H9 (cell line): ENCODE measurements at regions not wholly inside any gene's neighbourhood (a gene's known extent, or its start where the extent isn't known, plus 50 kb on each side); places are given as distances from the start of the nearest gene placed in this dataset.

Experiments
- DNase-seq: peaks from one replicate; pipeline ENCODE4 v3.0.0-alpha.2; 2017
- H2AFZ ChIP-seq: one replicate; pipeline ENCODE4 v1.6.1; 2013; ENCODE audit warnings: mild to moderate bottlenecking, low read length, control low read depth, moderate library complexity
- H2AK5ac ChIP-seq: 2 replicates; pipeline ENCODE4 v1.6.1; 2013; ENCODE audit warnings: low read length, control low read depth, mixed read lengths; ENCODE audit not compliant: insufficient read length
- H2BK120ac ChIP-seq: one replicate; pipeline ENCODE4 v1.6.1; 2013; ENCODE audit warnings: low read depth, mild to moderate bottlenecking, low read length, control low read depth, inconsistent platforms; ENCODE audit not compliant: poor library complexity, severe bottlenecking
- H2BK12ac ChIP-seq: 2 replicates; pipeline ENCODE4 v1.6.1; 2013; ENCODE audit warnings: low read length, control low read depth, mixed read lengths, low read depth; ENCODE audit not compliant: insufficient read length
- H2BK15ac ChIP-seq: 2 replicates; pipeline ENCODE4 v1.6.1; 2013; ENCODE audit warnings: low read depth, low read length, control low read depth
- H2BK20ac ChIP-seq: one replicate; pipeline ENCODE4 v1.6.1; 2013; ENCODE audit warnings: low read depth, mild to moderate bottlenecking, low read length, control low read depth, inconsistent platforms; ENCODE audit not compliant: poor library complexity, severe bottlenecking
- H2BK5ac ChIP-seq: 2 replicates; pipeline ENCODE4 v1.6.1; 2013; ENCODE audit warnings: low read length, control low read depth, mixed read lengths; ENCODE audit not compliant: insufficient read length
- H3K14ac ChIP-seq: 2 replicates; pipeline ENCODE4 v1.6.1; 2013; ENCODE audit warnings: low read length, control low read depth; ENCODE audit not compliant: insufficient read depth
- H3K18ac ChIP-seq: 2 replicates; pipeline ENCODE4 v1.6.1; 2013; ENCODE audit warnings: low read depth, mild to moderate bottlenecking, mixed read lengths, low read length, control low read depth; ENCODE audit not compliant: insufficient read length
- H3K23ac ChIP-seq: 2 replicates; pipeline ENCODE4 v1.6.1; 2013; ENCODE audit warnings: low read length, control low read depth, mixed read lengths, low read depth; ENCODE audit not compliant: insufficient read length
- H3K23me2 ChIP-seq: 2 replicates; pipeline ENCODE4 v1.6.1; 2013; ENCODE audit warnings: low read depth, mild to moderate bottlenecking, mixed read lengths, low read length, control low read depth; ENCODE audit not compliant: insufficient read length, poor library complexity, severe bottlenecking
- H3K27ac ChIP-seq: 2 replicates; pipeline ENCODE4 v1.5.1; 2013; ENCODE audit warnings: low read length, control low read depth, mixed read lengths, low read depth; ENCODE audit not compliant: insufficient read length
- H3K27me3 ChIP-seq: 2 replicates; pipeline ENCODE4 v1.6.1; 2013; ENCODE audit warnings: low read length, control low read depth, inconsistent platforms; ENCODE audit not compliant: insufficient read depth
- H3K4ac ChIP-seq: 2 replicates; pipeline ENCODE4 v1.6.1; 2013; ENCODE audit warnings: low read depth, mild to moderate bottlenecking, control low read depth, inconsistent platforms, low read length, moderate library complexity
- H3K4me1 ChIP-seq: 2 replicates; pipeline ENCODE4 v1.6.1; 2013; ENCODE audit warnings: low read length, control low read depth, inconsistent platforms; ENCODE audit not compliant: insufficient read depth
- H3K4me2 ChIP-seq: 2 replicates; pipeline ENCODE4 v1.6.1; 2013; ENCODE audit warnings: low read length, control low read depth, mixed read lengths; ENCODE audit not compliant: insufficient read length, insufficient read depth
- H3K56ac ChIP-seq: 2 replicates; pipeline ENCODE4 v1.6.1; 2013; ENCODE audit warnings: low read depth, mild to moderate bottlenecking, mixed read lengths, low read length, control low read depth; ENCODE audit not compliant: insufficient read length
- H3K79me1 ChIP-seq: 2 replicates; pipeline ENCODE4 v1.6.1; 2013; ENCODE audit warnings: low read depth, mild to moderate bottlenecking, moderate library complexity, low read length, control low read depth, inconsistent platforms; ENCODE audit not compliant: insufficient read depth, poor library complexity, severe bottlenecking
- H3K79me2 ChIP-seq: 2 replicates; pipeline ENCODE4 v1.6.1; 2013; ENCODE audit warnings: low read length, control low read depth, inconsistent platforms; ENCODE audit not compliant: insufficient read depth
- H3K9ac ChIP-seq: 2 replicates; pipeline ENCODE4 v1.6.1; 2013; ENCODE audit warnings: low read length, control low read depth, mixed read lengths; ENCODE audit not compliant: insufficient read length; ENCODE audit errors: extremely low read depth
- H3K9me3 ChIP-seq: one replicate; pipeline ENCODE4 v1.6.1; 2013; ENCODE audit warnings: low read depth, low read length, inconsistent platforms; ENCODE audit not compliant: control insufficient read depth
- H3T11ph ChIP-seq: one replicate; pipeline ENCODE4 v1.6.1; 2013; ENCODE audit warnings: mild to moderate bottlenecking, low read length, control low read depth, inconsistent platforms
- H4K20me1 ChIP-seq: one replicate; pipeline ENCODE4 v1.6.1; 2013; ENCODE audit not compliant: control insufficient read depth, insufficient read length, insufficient read depth
- H4K5ac ChIP-seq: 2 replicates; pipeline ENCODE4 v1.6.1; 2013; ENCODE audit warnings: low read depth, mild to moderate bottlenecking, mixed read lengths, low read length, control low read depth; ENCODE audit not compliant: insufficient read length
- H4K8ac ChIP-seq: replicated peaks from 2 replicates; pipeline ENCODE4 v1.6.1; 2013; ENCODE audit warnings: low read length, control low read depth, mixed read lengths, low read depth; ENCODE audit not compliant: insufficient read length
- H4K91ac ChIP-seq: 2 replicates; pipeline ENCODE4 v1.6.1; 2013; ENCODE audit warnings: low read depth, mild to moderate bottlenecking, moderate library complexity, mixed read lengths, low read length, control low read depth; ENCODE audit not compliant: insufficient read length
- H3K27ac Mint-ChIP-seq, 3 experiments: 2 replicates in 2 of 3; 3 replicates in 1 of 3; pipeline ENCODE4 v1.8.0; 2020 to 2021; ENCODE audit warnings: mixed read lengths in 3 of 3, mild to moderate bottlenecking in 1 of 3, moderate library complexity in 1 of 3
- H3K27me3 Mint-ChIP-seq: 2 replicates; pipeline ENCODE4 v1.8.0; 2021; ENCODE audit warnings: low read depth, mild to moderate bottlenecking, moderate library complexity, mixed read lengths
- H3K36me3 Mint-ChIP-seq, 3 experiments: 2 replicates in 2 of 3; 3 replicates in 1 of 3; pipeline ENCODE4 v1.8.0; 2020 to 2021; ENCODE audit warnings: low read depth in 3 of 3, mixed read lengths in 3 of 3; ENCODE audit not compliant: insufficient read depth in 1 of 3
- H3K4me1 Mint-ChIP-seq, 2 experiments: 2 replicates each; pipeline ENCODE4 v1.8.0; 2020; ENCODE audit warnings: mixed read lengths in 2 of 2
- H3K4me3 Mint-ChIP-seq, 2 experiments: 2 replicates in 1 of 2; 3 replicates in 1 of 2; pipeline ENCODE4 v1.8.0; 2020 to 2021; ENCODE audit warnings: mild to moderate bottlenecking in 2 of 2, mixed read lengths in 2 of 2, moderate library complexity in 1 of 2
- H3K9me3 Mint-ChIP-seq, 2 experiments: 2 replicates in 1 of 2; 3 replicates in 1 of 2; pipeline ENCODE4 v1.8.0; 2020; ENCODE audit warnings: mild to moderate bottlenecking in 2 of 2, mixed read lengths in 2 of 2, moderate library complexity in 1 of 2
- WGBS: extraction: QIAGEN DNeasy Blood & Tissue Kit; methylation state at CpG from one replicate; pipeline ENCODE4 v1.1.7; 2013; ENCODE audit warnings: missing lambda C conversion rate, low lambda C conversion rate, mixed read lengths; ENCODE audit not compliant: insufficient read length; ENCODE audit errors: extremely low coverage; 5-methylcytosine and 5-hydroxymethylcytosine counted together
- TF ChIP-seq, protein P1 (sequence below): fragments of 200-600 bp; sonication (generic); conservative IDR thresholded peaks from 3 replicates; pipeline ENCODE4 v1.8.0; 2021; ENCODE audit warnings: antibody characterized with exemption, mild to moderate bottlenecking

DNA sequence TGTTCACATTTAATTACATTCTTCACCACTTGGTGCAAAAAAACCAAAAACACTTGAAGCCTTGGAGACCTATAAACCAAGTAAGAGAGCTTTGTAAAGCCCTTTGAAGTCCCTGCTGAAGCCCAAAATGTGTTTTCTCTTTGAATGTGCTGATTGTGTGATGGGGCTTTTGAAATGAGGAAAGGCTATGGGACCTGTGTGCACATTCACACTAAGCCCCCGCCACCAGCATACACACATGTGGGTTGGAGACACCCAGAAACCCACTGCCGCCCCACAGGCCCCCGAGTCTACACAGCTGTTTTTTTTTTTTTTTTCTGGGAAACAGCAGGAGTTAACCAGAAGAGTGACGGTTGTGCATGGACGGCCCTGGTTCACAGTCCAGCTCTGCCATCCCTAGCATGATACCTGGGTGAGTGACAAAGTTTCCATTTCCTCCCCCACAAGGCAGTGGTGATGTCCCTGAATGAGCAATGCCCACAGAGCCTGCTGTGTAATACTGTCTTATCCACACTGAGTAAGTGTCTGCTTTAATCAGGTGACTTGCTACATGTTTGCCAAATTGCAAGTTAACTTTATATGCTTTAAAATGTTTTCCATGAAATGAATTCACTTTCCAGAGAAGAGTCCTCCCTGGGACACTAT lies 154.6 kb upstream of the GDF10 start:
- Histone ChIP-seq H3K4ac (no peak overlapping the region), H3K18ac (no peak overlapping the region), H3K23me2 (no peaks in the 10 kb centered on the region), H3K27me3 (no peaks in the 10 kb centered on the region), H3K4me2 (no peak overlapping the region), H3K14ac (no peak overlapping the region), H2BK12ac (no peak overlapping the region), H2AK5ac (no peak overlapping the region), H3K56ac (no peak overlapping the region), H3K79me2 (no peaks in the 10 kb centered on the region), H2BK120ac (no peak overlapping the region), H3K23ac (no peak overlapping the region), H3K9me3 (no peaks in the 10 kb centered on the region), H3T11ph (no peak overlapping the region), H3K4me1 (no peaks in the 10 kb centered on the region), H4K5ac (no peak overlapping the region), H4K91ac (no peak overlapping the region), H4K8ac (no peak overlapping the region), H3K79me1 (no peaks in the 10 kb centered on the region), H2BK15ac (no peak overlapping the region), H4K20me1 (no peaks in the 10 kb centered on the region), H3K27ac (no peak overlapping the region), H2AFZ (no peak overlapping the region), H2BK5ac (no peak overlapping the region), H3K9ac (no peak overlapping the region), H2BK20ac (no peak overlapping the region)
- TF ChIP-seq, protein P1, sequence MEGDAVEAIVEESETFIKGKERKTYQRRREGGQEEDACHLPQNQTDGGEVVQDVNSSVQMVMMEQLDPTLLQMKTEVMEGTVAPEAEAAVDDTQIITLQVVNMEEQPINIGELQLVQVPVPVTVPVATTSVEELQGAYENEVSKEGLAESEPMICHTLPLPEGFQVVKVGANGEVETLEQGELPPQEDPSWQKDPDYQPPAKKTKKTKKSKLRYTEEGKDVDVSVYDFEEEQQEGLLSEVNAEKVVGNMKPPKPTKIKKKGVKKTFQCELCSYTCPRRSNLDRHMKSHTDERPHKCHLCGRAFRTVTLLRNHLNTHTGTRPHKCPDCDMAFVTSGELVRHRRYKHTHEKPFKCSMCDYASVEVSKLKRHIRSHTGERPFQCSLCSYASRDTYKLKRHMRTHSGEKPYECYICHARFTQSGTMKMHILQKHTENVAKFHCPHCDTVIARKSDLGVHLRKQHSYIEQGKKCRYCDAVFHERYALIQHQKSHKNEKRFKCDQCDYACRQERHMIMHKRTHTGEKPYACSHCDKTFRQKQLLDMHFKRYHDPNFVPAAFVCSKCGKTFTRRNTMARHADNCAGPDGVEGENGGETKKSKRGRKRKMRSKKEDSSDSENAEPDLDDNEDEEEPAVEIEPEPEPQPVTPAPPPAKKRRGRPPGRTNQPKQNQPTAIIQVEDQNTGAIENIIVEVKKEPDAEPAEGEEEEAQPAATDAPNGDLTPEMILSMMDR: no peak
- no CpG with 5 or more reads among the region's 5 CpGs for WGBS
- Mint-ChIP-seq H3K9me3 (peaks cover 0 to 3% of the 10 kb centered on the region in 2 experiments; a peak in 2 of 5 replicates), H3K27me3 (peaks cover 14% of the 10 kb centered on the region), H3K27ac (no peak overlapping the region), H3K4me1 (no peaks in the 10 kb centered on the region), H3K4me3 (no peak overlapping the region), H3K36me3 (no peaks in the 10 kb centered on the region)
- DNase-seq: no peak
